KMS-11 (cell line): ENCODE measurements at regions not wholly inside any gene's neighbourhood (a gene's known extent, or its start where the extent isn't known, plus 50 kb on each side); places are given as distances from the start of the nearest gene placed in this dataset.

Source experiments
- H2AFZ ChIP-seq: fragments of 200-600 bp; sonication (generic); 2 replicates; pipeline ENCODE4 v1.6.1; 2016; ENCODE audit warnings: antibody characterized with exemption, mixed run types, low read depth
- H3K27ac ChIP-seq: fragments of 200-600 bp; sonication (generic); 2 replicates; pipeline ENCODE4 v1.6.1; 2016; ENCODE audit warnings: mild to moderate bottlenecking, mixed run types
- H3K27me3 ChIP-seq: fragments of 200-600 bp; sonication (generic); 2 replicates; pipeline ENCODE4 v1.6.1; 2017; ENCODE audit warnings: mild to moderate bottlenecking, low read depth, mixed run types, moderate library complexity; ENCODE audit not compliant: insufficient read depth
- H3K36me3 ChIP-seq: fragments of 200-600 bp; sonication (generic); 2 replicates; pipeline ENCODE4 v1.6.1; 2017; ENCODE audit warnings: mild to moderate bottlenecking, mixed run types; ENCODE audit not compliant: insufficient read depth
- H3K4me1 ChIP-seq: fragments of 200-600 bp; sonication (generic); 2 replicates; pipeline ENCODE4 v1.6.1; 2016; ENCODE audit warnings: mild to moderate bottlenecking, low read depth, mixed run types; ENCODE audit not compliant: poor library complexity, severe bottlenecking
- H3K4me2 ChIP-seq: fragments of 200-600 bp; sonication (generic); 2 replicates; pipeline ENCODE4 v1.7.0; 2016; ENCODE audit warnings: mild to moderate bottlenecking, mixed run types
- H3K4me3 ChIP-seq: fragments of 200-600 bp; sonication (generic); IDR thresholded peaks from 2 replicates; pipeline ENCODE4 v1.6.1; 2017; ENCODE audit warnings: low read depth, low read length, mixed read lengths; ENCODE audit not compliant: insufficient read depth
- H3K79me2 ChIP-seq: fragments of 200-600 bp; sonication (generic); 2 replicates; pipeline ENCODE4 v1.6.1; 2016; ENCODE audit warnings: low read depth, mixed run types; ENCODE audit not compliant: insufficient read depth
- H3K9ac ChIP-seq: fragments of 200-600 bp; sonication (generic); 2 replicates; pipeline ENCODE4 v1.6.1; 2016; ENCODE audit warnings: mild to moderate bottlenecking, mixed run types
- H4K20me1 ChIP-seq: fragments of 200-600 bp; sonication (generic); 2 replicates; pipeline ENCODE4 v1.6.1; 2016; ENCODE audit warnings: mild to moderate bottlenecking, mixed run types; ENCODE audit not compliant: insufficient read depth
- CTCF ChIP-seq: fragments of 200-600 bp; sonication (generic); conservative IDR thresholded peaks from 2 replicates; pipeline ENCODE4 v1.6.1; 2017; ENCODE audit warnings: low read depth, mild to moderate bottlenecking, antibody characterized with exemption, low read length, moderate library complexity, mixed read lengths

DNA sequence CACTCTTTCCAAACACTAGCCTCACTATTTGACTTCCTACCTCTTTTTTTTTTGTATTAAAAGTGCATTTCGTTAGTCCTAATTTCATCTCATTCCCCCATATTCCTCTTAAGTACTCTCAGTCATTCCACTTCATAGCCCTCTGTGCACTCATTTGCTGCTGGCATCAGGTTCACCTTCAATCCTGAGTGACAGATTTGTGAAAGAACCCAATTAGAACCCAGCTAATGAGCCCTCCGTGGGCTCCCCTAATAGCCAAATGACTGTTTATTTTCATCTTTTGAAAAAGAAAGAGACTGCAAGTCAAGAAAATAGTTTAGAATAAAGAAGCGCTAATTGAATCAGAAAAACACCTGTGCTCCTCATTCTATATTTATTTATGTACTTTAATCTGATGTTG, 512.1 kb upstream of the LRATD1 start:
- Histone ChIP-seq H3K9ac (no peak overlapping the region), H3K4me3 (no peak overlapping the region), H3K27ac (no peak overlapping the region), H2AFZ (no peak overlapping the region), H3K79me2 (no peaks in the 10 kb centered on the region), H4K20me1 (no peaks in the 10 kb centered on the region), H3K4me1 (no peaks in the 10 kb centered on the region), H3K36me3 (no peaks in the 10 kb centered on the region), H3K4me2 (no peak overlapping the region), H3K27me3 (no peaks in the 10 kb centered on the region)
- no peak for TF ChIP-seq CTCF

GRCh38 chr2:14123436-14124103, 508.9 kb upstream of the LRATD1 start:
- no peaks in the 10 kb centered on the region for H3K27me3 ChIP-seq
- no peak overlapping the region for H3K27ac ChIP-seq
- H2AFZ ChIP-seq = no peak overlapping the region
- H3K36me3 ChIP-seq = no peaks in the 10 kb centered on the region
- no peaks in the 10 kb centered on the region for H3K79me2 ChIP-seq
- H4K20me1 ChIP-seq = no peaks in the 10 kb centered on the region
- H3K9ac ChIP-seq = no peak overlapping the region
- no peak overlapping the region for H3K4me3 ChIP-seq
- H3K4me2 ChIP-seq = no peak overlapping the region
- H3K4me1 ChIP-seq = no peaks in the 10 kb centered on the region
- TF ChIP-seq CTCF = no peak

GRCh38 chr2:14125624-14126293, 506.8 kb upstream of the LRATD1 start:
- Histone ChIP-seq H3K4me3 (no peak overlapping the region), H3K79me2 (no peaks in the 10 kb centered on the region), H3K27me3 (no peaks in the 10 kb centered on the region), H2AFZ (no peak overlapping the region), H3K4me1 (no peaks in the 10 kb centered on the region), H4K20me1 (no peaks in the 10 kb centered on the region), H3K27ac (no peak overlapping the region), H3K36me3 (no peaks in the 10 kb centered on the region), H3K9ac (no peak overlapping the region), H3K4me2 (no peak overlapping the region)
- no peak for TF ChIP-seq CTCF

- no peaks in the 10 kb centered on the region for H3K79me2 ChIP-seq
- H2AFZ ChIP-seq = no peak overlapping the region
- no peaks in the 10 kb centered on the region for H3K36me3 ChIP-seq
- H4K20me1 ChIP-seq = no peaks in the 10 kb centered on the region
- no peak overlapping the region for H3K4me2 ChIP-seq
- H3K27ac ChIP-seq = no peak overlapping the region
- TF ChIP-seq CTCF = no peak
- no peaks in the 10 kb centered on the region for H3K4me1 ChIP-seq
- H3K9ac ChIP-seq = no peak overlapping the region
- H3K4me3 ChIP-seq = no peak overlapping the region
- no peaks in the 10 kb centered on the region for H3K27me3 ChIP-seq
Measured at GRCh38 chr2:14126846-14127245, 505.7 kb upstream of the LRATD1 start.
